HFFc6 (cell line): ENCODE measurements at regions not wholly inside any gene's neighbourhood (a gene's known extent, or its start where the extent isn't known, plus 50 kb on each side); places are given as distances from the start of the nearest gene placed in this dataset.

Experiments
- DNase-seq: peaks from one replicate; pipeline ENCODE4 v3.0.0-alpha.2; 2018
- H3K27ac Mint-ChIP-seq: 2 replicates; pipeline ENCODE4 v1.8.0; 2020; ENCODE audit warnings: mild to moderate bottlenecking, mixed read lengths
- H3K27me3 Mint-ChIP-seq: 2 replicates; pipeline ENCODE4 v1.8.0; 2021; ENCODE audit warnings: mild to moderate bottlenecking, moderate library complexity, mixed read lengths; ENCODE audit not compliant: insufficient read depth
- H3K36me3 Mint-ChIP-seq: 2 replicates; pipeline ENCODE4 v1.8.0; 2021; ENCODE audit warnings: low read depth, mixed read lengths
- H3K4me1 Mint-ChIP-seq: 2 replicates; pipeline ENCODE4 v1.8.0; 2020; ENCODE audit warnings: low read depth, mixed read lengths
- H3K4me3 Mint-ChIP-seq: 2 replicates; pipeline ENCODE4 v1.8.0; 2020; ENCODE audit warnings: mild to moderate bottlenecking, moderate library complexity, mixed read lengths
- H3K9me3 Mint-ChIP-seq: 2 replicates; pipeline ENCODE4 v1.8.0; 2020; ENCODE audit warnings: mild to moderate bottlenecking, mixed read lengths
- TF ChIP-seq, protein P1 (sequence below): fragments of 200-600 bp; sonication (generic); IDR thresholded peaks from 2 replicates; pipeline ENCODE4 v1.5.0; 2021; ENCODE audit warnings: antibody characterized with exemption, mild to moderate bottlenecking

- peaks cover 10% of the 10 kb centered on the region for H3K9me3 Mint-ChIP-seq
- H3K4me3 Mint-ChIP-seq = no peak overlapping the region
- H3K4me1 Mint-ChIP-seq = peaks cover 7% of the 10 kb centered on the region; the same call in 1 of the 2 replicates
- H3K27ac Mint-ChIP-seq = no peak overlapping the region
- DNase-seq = no peak
- H3K36me3 Mint-ChIP-seq = peaks cover 4% of the 10 kb centered on the region; the same call in 1 of the 2 replicates
- peaks cover 8% of the 10 kb centered on the region for H3K27me3 Mint-ChIP-seq
- TF ChIP-seq, protein P1, sequence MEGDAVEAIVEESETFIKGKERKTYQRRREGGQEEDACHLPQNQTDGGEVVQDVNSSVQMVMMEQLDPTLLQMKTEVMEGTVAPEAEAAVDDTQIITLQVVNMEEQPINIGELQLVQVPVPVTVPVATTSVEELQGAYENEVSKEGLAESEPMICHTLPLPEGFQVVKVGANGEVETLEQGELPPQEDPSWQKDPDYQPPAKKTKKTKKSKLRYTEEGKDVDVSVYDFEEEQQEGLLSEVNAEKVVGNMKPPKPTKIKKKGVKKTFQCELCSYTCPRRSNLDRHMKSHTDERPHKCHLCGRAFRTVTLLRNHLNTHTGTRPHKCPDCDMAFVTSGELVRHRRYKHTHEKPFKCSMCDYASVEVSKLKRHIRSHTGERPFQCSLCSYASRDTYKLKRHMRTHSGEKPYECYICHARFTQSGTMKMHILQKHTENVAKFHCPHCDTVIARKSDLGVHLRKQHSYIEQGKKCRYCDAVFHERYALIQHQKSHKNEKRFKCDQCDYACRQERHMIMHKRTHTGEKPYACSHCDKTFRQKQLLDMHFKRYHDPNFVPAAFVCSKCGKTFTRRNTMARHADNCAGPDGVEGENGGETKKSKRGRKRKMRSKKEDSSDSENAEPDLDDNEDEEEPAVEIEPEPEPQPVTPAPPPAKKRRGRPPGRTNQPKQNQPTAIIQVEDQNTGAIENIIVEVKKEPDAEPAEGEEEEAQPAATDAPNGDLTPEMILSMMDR = no peak
These were observed 275.1 kb upstream of the NRP1 start for GRCh38 chr10:33609546-33609945.

GRCh38 chr10:33602278-33602677 is 267.8 kb upstream of the NRP1 start:
- H3K9me3 Mint-ChIP-seq = no peaks in the 10 kb centered on the region
- H3K4me3 Mint-ChIP-seq = no peak overlapping the region
- no peak overlapping the region for H3K27ac Mint-ChIP-seq
- H3K36me3 Mint-ChIP-seq = peaks cover 4% of the 10 kb centered on the region; the same call in 1 of the 2 replicates
- H3K4me1 Mint-ChIP-seq = peaks cover 13% of the 10 kb centered on the region
- TF ChIP-seq, protein P1 = no peak
- no peak for DNase-seq
- peaks cover 3% of the 10 kb centered on the region for H3K27me3 Mint-ChIP-seq

DNA sequence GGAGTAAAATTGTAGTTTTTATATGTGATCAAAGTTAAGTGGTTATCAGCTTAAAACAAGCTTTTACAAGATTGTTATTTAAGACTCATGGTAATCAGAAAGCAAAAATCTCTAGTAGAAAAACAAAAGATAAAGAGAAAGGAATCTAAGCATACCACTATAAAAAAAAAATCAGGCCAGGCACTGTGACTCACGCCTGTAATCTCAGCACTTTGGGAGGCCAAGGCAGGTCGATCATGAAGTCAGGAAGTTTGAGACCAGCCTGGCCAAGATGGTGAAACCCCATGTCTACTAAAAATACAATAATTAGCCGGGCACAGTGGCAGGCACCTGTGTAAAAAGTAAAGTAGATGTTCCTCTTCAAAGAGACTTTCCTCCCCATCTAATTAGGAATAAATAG is 265.9 kb upstream of the NRP1 start:
- Mint-ChIP-seq H3K36me3 (peaks cover 4% of the 10 kb centered on the region; the same call in 1 of the 2 replicates), H3K27ac (no peak overlapping the region), H3K9me3 (no peaks in the 10 kb centered on the region), H3K4me1 (peaks cover 13% of the 10 kb centered on the region), H3K27me3 (peaks cover 3% of the 10 kb centered on the region), H3K4me3 (no peak overlapping the region)
- TF ChIP-seq, protein P1 = no peak
- DNase-seq = peak; percentile 27

GRCh38 chr10:33596422-33596821 is 262.0 kb upstream of the NRP1 start:
- Mint-ChIP-seq H3K27ac (no peak overlapping the region), H3K4me1 (peaks cover 13% of the 10 kb centered on the region), H3K27me3 (peaks cover 6% of the 10 kb centered on the region; the same call in 1 of the 2 replicates), H3K9me3 (no peaks in the 10 kb centered on the region), H3K36me3 (peaks cover 4% of the 10 kb centered on the region; the same call in 1 of the 2 replicates), H3K4me3 (no peak overlapping the region)
- TF ChIP-seq, protein P1 = no peak
- DNase-seq = no peak

- Mint-ChIP-seq H3K36me3 (peaks cover 4% of the 10 kb centered on the region), H3K27ac (no peak overlapping the region), H3K4me3 (no peak overlapping the region), H3K4me1 (no peaks in the 10 kb centered on the region), H3K9me3 (no peaks in the 10 kb centered on the region), H3K27me3 (peaks cover 6% of the 10 kb centered on the region; the same call in 1 of the 2 replicates)
- TF ChIP-seq, protein P1 = no peak
- no peak for DNase-seq
These were observed 260.0 kb upstream of the NRP1 start for GRCh38 chr10:33594475-33594874.
